HepG2 (cell line): ENCODE measurements at regions not wholly inside any gene's neighbourhood (a gene's known extent, or its start where the extent isn't known, plus 50 kb on each side); places are given as distances from the start of the nearest gene placed in this dataset.

Source experiments
- ATF7 ChIP-seq, 2 experiments: fragments of 450-650 bp in 1 of 2; sonication (generic) in 1 of 2; formaldehyde crosslinking in 1 of 2; IDR thresholded peaks; 2 replicates each; pipeline versions ENCODE4 v1.4.0 to v1.6.1; 2016 to 2020; ENCODE audit warnings: antibody characterized with exemption in 1 of 2, mild to moderate bottlenecking in 1 of 2, missing genetic modification reagents in 1 of 2
- BCL6 ChIP-seq: IDR thresholded peaks from 2 replicates; pipeline ENCODE4 v1.6.1; 2016; ENCODE audit warnings: missing genetic modification reagents, missing compliant biosample characterization
- CREB1 ChIP-seq, 2 experiments: fragments of 450-650 bp in 1 of 2; IDR thresholded peaks; 2 replicates each; pipeline ENCODE4 v1.6.1; 2016 to 2017; ENCODE audit warnings: control low read depth in 1 of 2, mild to moderate bottlenecking in 1 of 2, missing compliant biosample characterization in 1 of 2, missing genetic modification characterization in 1 of 2
- HOXA3 ChIP-seq: sonication (generic); formaldehyde crosslinking; IDR thresholded peaks from 2 replicates; pipeline ENCODE4 v1.5.0; 2020; ENCODE audit warnings: missing genetic modification reagents
- IKZF4 ChIP-seq: sonication (generic); formaldehyde crosslinking; IDR thresholded peaks from 2 replicates; pipeline ENCODE4 v1.5.1; 2020; ENCODE audit warnings: borderline replicate concordance, mild to moderate bottlenecking, low read depth, missing genetic modification reagents; ENCODE audit errors: not compliant biosample characterization
- KDM2A ChIP-seq: sonication (generic); formaldehyde crosslinking; IDR thresholded peaks from 2 replicates; pipeline ENCODE4 v1.4.0; 2020; ENCODE audit warnings: low read depth, missing genetic modification reagents, borderline replicate concordance
- PRDM15 ChIP-seq: sonication (generic); formaldehyde crosslinking; IDR thresholded peaks from 2 replicates; pipeline ENCODE4 v1.4.0; 2020; ENCODE audit warnings: missing genetic modification reagents
- RARA ChIP-seq: IDR thresholded peaks from 2 replicates; pipeline ENCODE4 v1.6.1; 2016; ENCODE audit warnings: missing genetic modification reagents, missing compliant biosample characterization
- RFX3 ChIP-seq: IDR thresholded peaks from 2 replicates; pipeline ENCODE4 v1.6.1; 2016; ENCODE audit warnings: missing biosample characterization, missing genetic modification reagents
- SKIL ChIP-seq: sonication (generic); formaldehyde crosslinking; IDR thresholded peaks from 2 replicates; pipeline ENCODE4 v1.8.0; 2022; ENCODE audit warnings: missing genetic modification reagents, mild to moderate bottlenecking, moderate library complexity, borderline replicate concordance
- SP4 ChIP-seq: sonication (generic); formaldehyde crosslinking; IDR thresholded peaks from 2 replicates; pipeline ENCODE4 v1.8.1; 2023; ENCODE audit warnings: mild to moderate bottlenecking, missing genetic modification reagents
- SRSF4 ChIP-seq: fragments of 200-400 bp; formaldehyde crosslinking; IDR thresholded peaks from one replicate; pipeline ENCODE4 v1.6.1; 2018; ENCODE audit warnings: mild to moderate bottlenecking, low read depth, low read length, moderate library complexity; ENCODE audit not compliant: poor library complexity, severe bottlenecking
- ZC3H13 ChIP-seq: sonication (generic); formaldehyde crosslinking; IDR thresholded peaks from 2 replicates; pipeline ENCODE4 v1.8.1; 2023; ENCODE audit warnings: mild to moderate bottlenecking, missing genetic modification reagents, moderate library complexity
- ZIK1 ChIP-seq: sonication (generic); formaldehyde crosslinking; IDR thresholded peaks from 2 replicates; pipeline ENCODE4 v1.5.0; 2020; ENCODE audit warnings: mild to moderate bottlenecking, low read depth, missing genetic modification reagents, borderline replicate concordance
- ZNF12 ChIP-seq: sonication (generic); formaldehyde crosslinking; IDR thresholded peaks from 2 replicates; pipeline ENCODE4 v1.5.0; 2020; ENCODE audit warnings: missing genetic modification reagents
- ZNF180 ChIP-seq: sonication (generic); formaldehyde crosslinking; IDR thresholded peaks from 2 replicates; pipeline ENCODE4 v1.4.0; 2020; ENCODE audit warnings: low read depth, missing genetic modification reagents, borderline replicate concordance
- ZNF274 ChIP-seq: sonication (generic); formaldehyde crosslinking; IDR thresholded peaks from 2 replicates; pipeline ENCODE4 v1.5.1; 2020; ENCODE audit warnings: mild to moderate bottlenecking, missing genetic modification reagents
- ZNF580 ChIP-seq: IDR thresholded peaks from 2 replicates; pipeline ENCODE4 v1.6.1; 2016; ENCODE audit warnings: low read depth, borderline replicate concordance
- ZNF598 ChIP-seq: sonication (generic); formaldehyde crosslinking; IDR thresholded peaks from 2 replicates; pipeline ENCODE4 v1.5.1; 2020; ENCODE audit warnings: mild to moderate bottlenecking, missing genetic modification reagents, borderline replicate concordance
- ZNF644 ChIP-seq: IDR thresholded peaks from 2 replicates; pipeline ENCODE4 v1.6.1; 2016; ENCODE audit warnings: low read depth
- TF ChIP-seq, protein P1 (sequence below): sonication (generic); formaldehyde crosslinking; IDR thresholded peaks from 2 replicates; pipeline ENCODE4; 2020; ENCODE audit warnings: missing genetic modification reagents, mild to moderate bottlenecking, borderline replicate concordance

DNA sequence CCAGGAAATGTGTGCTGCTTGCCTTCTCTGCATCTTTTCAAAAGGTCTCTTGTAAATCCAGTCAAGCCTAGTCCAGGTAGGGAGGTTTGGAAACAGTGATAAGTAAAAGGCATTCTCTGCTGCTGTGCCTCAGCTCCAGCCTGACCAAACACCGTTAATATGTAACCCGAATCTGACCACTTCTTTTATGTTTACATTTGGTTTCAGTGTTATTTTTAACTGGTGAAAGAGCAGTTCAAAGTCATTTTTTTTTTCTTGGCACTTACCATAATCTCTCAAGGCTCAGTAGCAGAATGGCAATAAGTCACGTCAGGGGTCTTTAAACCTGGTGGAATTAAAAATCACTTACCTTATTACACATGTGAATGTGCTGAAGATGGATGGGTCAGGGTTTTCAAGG, 216.8 kb downstream of the PTEN start (continued):
- TF ChIP-seq, protein P1, sequence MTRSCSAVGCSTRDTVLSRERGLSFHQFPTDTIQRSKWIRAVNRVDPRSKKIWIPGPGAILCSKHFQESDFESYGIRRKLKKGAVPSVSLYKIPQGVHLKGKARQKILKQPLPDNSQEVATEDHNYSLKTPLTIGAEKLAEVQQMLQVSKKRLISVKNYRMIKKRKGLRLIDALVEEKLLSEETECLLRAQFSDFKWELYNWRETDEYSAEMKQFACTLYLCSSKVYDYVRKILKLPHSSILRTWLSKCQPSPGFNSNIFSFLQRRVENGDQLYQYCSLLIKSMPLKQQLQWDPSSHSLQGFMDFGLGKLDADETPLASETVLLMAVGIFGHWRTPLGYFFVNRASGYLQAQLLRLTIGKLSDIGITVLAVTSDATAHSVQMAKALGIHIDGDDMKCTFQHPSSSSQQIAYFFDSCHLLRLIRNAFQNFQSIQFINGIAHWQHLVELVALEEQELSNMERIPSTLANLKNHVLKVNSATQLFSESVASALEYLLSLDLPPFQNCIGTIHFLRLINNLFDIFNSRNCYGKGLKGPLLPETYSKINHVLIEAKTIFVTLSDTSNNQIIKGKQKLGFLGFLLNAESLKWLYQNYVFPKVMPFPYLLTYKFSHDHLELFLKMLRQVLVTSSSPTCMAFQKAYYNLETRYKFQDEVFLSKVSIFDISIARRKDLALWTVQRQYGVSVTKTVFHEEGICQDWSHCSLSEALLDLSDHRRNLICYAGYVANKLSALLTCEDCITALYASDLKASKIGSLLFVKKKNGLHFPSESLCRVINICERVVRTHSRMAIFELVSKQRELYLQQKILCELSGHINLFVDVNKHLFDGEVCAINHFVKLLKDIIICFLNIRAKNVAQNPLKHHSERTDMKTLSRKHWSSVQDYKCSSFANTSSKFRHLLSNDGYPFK (CRISPR knock-in tag): no peak
- TF ChIP-seq ZNF180 (CRISPR knock-in tag) (no peak), PRDM15 (CRISPR knock-in tag) (no peak), RARA (CRISPR knock-in tag) (peak; percentile 44; the same call in 1 of the 2 replicates), BCL6 (CRISPR knock-in tag) (0 out of 2 replicates have a peak, but pooled peaks have one; percentile 20), HOXA3 (CRISPR knock-in tag) (no peak), ZNF644 (peak; percentile 72), IKZF4 (no peak), ZIK1 (CRISPR knock-in tag) (no peak), SKIL (no peak), ZNF274 (CRISPR knock-in tag) (no peak), ZNF598 (no peak), RFX3 (CRISPR knock-in tag) (no peak), CREB1 (IDR thresholded peaks at IDR 0.05) (no peak), CREB1 (CRISPR knock-in tag; IDR thresholded peaks at IDR 0.05) (peak; percentile 59), KDM2A (CRISPR knock-in tag) (no peak), ATF7 (IDR thresholded peaks at IDR 0.05) (no peak), ATF7 (CRISPR knock-in tag; IDR thresholded peaks at IDR 0.05) (no peak), ZC3H13 (CRISPR knock-in tag) (no peak), ZNF12 (CRISPR knock-in tag) (peak; percentile 85; the same call in 1 of the 2 replicates), ZNF580 (CRISPR knock-in tag) (no peak), SP4 (CRISPR knock-in tag) (no peak), SRSF4 (no peak)
